MCF 10A (cell line): ENCODE measurements at regions not wholly inside any gene's neighbourhood (a gene's known extent, or its start where the extent isn't known, plus 50 kb on each side); places are given as distances from the start of the nearest gene placed in this dataset.

Experiments used
- BruUV-seq: library from RNA; stranded (reverse); fragments of 400-500 nt; replicated peaks from 2 replicates; lab custom pipeline; 2021; lab: Mats Ljungman, UMichigan
- CTCF ChIA-PET: fragments of 300-600 bp; sonication (Branson Sonifier 250); formaldehyde crosslinking; extraction: SDS; loops from one replicate; lab custom pipeline; 2021; ENCODE audit warnings: antibody characterized with exemption, inconsistent platforms; lab: Yijun Ruan, JAX
- POLR2A ChIA-PET: fragments of 300-600, 350-650 bp; sonication (Branson Sonifier 250); formaldehyde crosslinking; extraction: SDS; loops from one replicate; lab custom pipeline; 2020; ENCODE audit warnings: antibody characterized with exemption, inconsistent platforms; lab: Yijun Ruan, JAX
- DNase-seq: peaks from one replicate; pipeline ENCODE4 v3.0.0-alpha.2; 2018; ENCODE audit not compliant: unreplicated experiment
- H3K27ac Mint-ChIP-seq: one replicate; pipeline ENCODE4 v1.8.0; 2022; ENCODE audit warnings: mild to moderate bottlenecking, low read depth, mixed read lengths; ENCODE audit not compliant: unreplicated experiment
- H3K27me3 Mint-ChIP-seq: one replicate; pipeline ENCODE4 v1.8.0; 2022; ENCODE audit warnings: mixed read lengths; ENCODE audit not compliant: insufficient read depth, unreplicated experiment
- H3K36me3 Mint-ChIP-seq: one replicate; pipeline ENCODE4 v1.8.0; 2022; ENCODE audit warnings: mild to moderate bottlenecking, moderate library complexity, mixed read lengths; ENCODE audit not compliant: insufficient read depth, unreplicated experiment
- H3K4me1 Mint-ChIP-seq: one replicate; pipeline ENCODE4 v1.8.0; 2022; ENCODE audit warnings: mixed read lengths; ENCODE audit not compliant: insufficient read depth, unreplicated experiment
- H3K4me3 Mint-ChIP-seq: one replicate; pipeline ENCODE4 v1.8.0; 2022; ENCODE audit warnings: mild to moderate bottlenecking, moderate library complexity, mixed read lengths; ENCODE audit not compliant: unreplicated experiment
- H3K9me3 Mint-ChIP-seq: one replicate; pipeline ENCODE4 v1.8.0; 2022; ENCODE audit warnings: mixed read lengths; ENCODE audit not compliant: unreplicated experiment
- CTCF ChIP-seq: fragments of 200-600 bp; IDR thresholded peaks from one replicate; pipeline ENCODE4 v1.8.0; 2022; ENCODE audit warnings: antibody characterized with exemption, mild to moderate bottlenecking; ENCODE audit not compliant: unreplicated experiment
- intact Hi-C: fragments of 100-400 bp; cut with micrococcal nuclease; formaldehyde crosslinking; loops from 2 replicates; pipeline ENCODE4 v1.14.1; 2022

DNA sequence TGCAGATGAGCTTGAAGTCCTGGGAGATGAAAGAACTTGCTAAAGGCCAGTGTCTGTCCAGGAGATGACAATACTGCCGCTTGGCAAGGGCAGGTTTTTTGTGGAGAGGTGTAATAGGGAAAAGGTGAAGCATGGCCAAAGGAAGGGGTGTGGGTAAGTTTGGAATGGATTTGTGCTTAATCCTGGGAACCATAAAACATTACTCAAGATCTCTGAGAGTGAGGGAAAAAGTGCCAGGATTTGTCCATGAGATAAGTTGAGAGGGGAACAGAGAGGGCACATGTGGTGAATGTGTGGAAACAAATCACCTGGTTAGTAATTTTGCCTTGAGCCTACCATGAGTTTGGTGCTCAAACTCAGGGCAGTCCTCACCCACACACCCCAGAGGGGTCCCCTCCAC lies 108.8 kb upstream of the CD180 start:
- intact Hi-C loops = no loop called here
- ChIA-PET POLR2A (interaction anchor here (0.6 to 6.8 kb wide), 5 partner anchors 38 to 575 kb away, joined by 3 to 70 read pairs (median 5); no protein-coding TSS in a partner anchor), CTCF (interaction anchor here (2.6 kb wide), 1 partner anchor 59 kb away, joined by 6 read pairs; no protein-coding TSS in a partner anchor)
- DNase-seq = peak; percentile 90
- Mint-ChIP-seq H3K27ac (peak overlapping the region; percentile 91), H3K4me1 (peaks cover 45% of the 10 kb centered on the region), H3K4me3 (no peak overlapping the region), H3K36me3 (no peaks in the 10 kb centered on the region), H3K27me3 (no peaks in the 10 kb centered on the region), H3K9me3 (no peaks in the 10 kb centered on the region)
- BruUV-seq = TSS peak; percentile 3
- TF ChIP-seq CTCF = no peak

DNA sequence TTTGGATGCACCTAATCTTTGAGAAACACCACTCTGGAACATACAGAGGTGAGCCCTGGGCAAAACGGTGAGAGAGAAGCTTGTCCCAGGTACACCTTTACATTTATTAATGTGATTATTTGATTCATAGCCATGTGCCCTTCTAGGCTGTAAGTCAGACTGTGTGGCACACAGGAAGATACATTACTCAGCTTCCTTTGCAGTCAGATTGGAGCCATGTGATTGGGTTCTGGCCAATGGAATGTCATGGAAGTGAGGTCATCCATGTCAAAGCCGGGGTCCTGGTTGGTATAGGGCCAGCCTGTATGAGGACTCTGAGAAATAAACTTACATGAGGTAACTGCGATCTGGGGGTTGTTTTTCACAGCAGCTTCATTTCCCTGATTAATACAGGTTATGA lies 106.8 kb upstream of the CD180 start:
- DNase-seq = peak; percentile 84
- H3K36me3 Mint-ChIP-seq = no peaks in the 10 kb centered on the region
- BruUV-seq = no TSS peak
- ChIA-PET POLR2A (interaction anchor here (0.6 to 6.8 kb wide), 12 partner anchors 9 to 912 kb away, joined by 3 to 70 read pairs (median 5); partner anchors contain the start of gene PIK3R1), CTCF (interaction anchor here (0.6 to 1.5 kb wide), 3 partner anchors 9 to 949 kb away, joined by 3 read pairs; no protein-coding TSS in a partner anchor)
- no peaks in the 10 kb centered on the region for H3K9me3 Mint-ChIP-seq
- no peak for TF ChIP-seq CTCF
- peak overlapping the region; percentile 97 for H3K27ac Mint-ChIP-seq
- H3K4me1 Mint-ChIP-seq = peaks cover 59% of the 10 kb centered on the region
- H3K27me3 Mint-ChIP-seq = no peaks in the 10 kb centered on the region
- no peak overlapping the region for H3K4me3 Mint-ChIP-seq
- intact Hi-C loops = no loop called here

- H3K36me3 Mint-ChIP-seq = peaks cover 6% of the 10 kb centered on the region
- intact Hi-C loops = loop anchor here (1.0 kb wide), 2 partner anchors 33 to 52 kb away; no protein-coding TSS in a partner anchor
- H3K27ac Mint-ChIP-seq = peak overlapping the region; percentile 97
- DNase-seq = peak; percentile 99
- ChIA-PET POLR2A (interaction anchor here (0.6 to 6.8 kb wide), 29 partner anchors 10 to 954 kb away, joined by 3 to 70 read pairs (median 5); partner anchors contain the start of gene PIK3R1), CTCF (interaction anchor here (0.6 to 1.6 kb wide), 3 partner anchors 11 to 55 kb away, joined by 3 to 4 read pairs (median 4); no protein-coding TSS in a partner anchor)
- H3K4me1 Mint-ChIP-seq = peaks cover 56% of the 10 kb centered on the region
- H3K9me3 Mint-ChIP-seq = no peaks in the 10 kb centered on the region
- no peak for TF ChIP-seq CTCF
- H3K27me3 Mint-ChIP-seq = no peaks in the 10 kb centered on the region
- no TSS peak for BruUV-seq
- H3K4me3 Mint-ChIP-seq = no peak overlapping the region
Observed at GRCh38 chr5:67301285-67301903, 104.8 kb upstream of the CD180 start.

DNA sequence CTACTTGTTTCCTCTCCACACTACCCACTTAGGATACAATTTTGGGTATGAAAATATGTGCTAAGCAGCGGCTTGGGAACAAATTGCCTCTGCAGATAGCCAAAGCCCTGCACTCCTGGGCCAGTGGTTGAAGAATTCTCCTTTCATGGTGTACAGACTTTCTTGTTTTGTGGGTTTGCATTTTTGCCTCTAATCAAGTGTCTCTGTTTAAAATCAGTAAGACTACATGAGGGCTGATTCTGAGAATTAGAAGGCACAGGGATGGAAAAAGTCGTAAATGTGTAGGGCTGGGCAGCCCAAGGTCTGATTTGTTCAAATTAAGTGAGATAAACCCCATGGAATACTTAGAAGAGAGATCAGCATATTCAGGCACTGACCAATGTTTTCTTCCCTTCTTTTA lies 103.7 kb upstream of the CD180 start:
- no peak for TF ChIP-seq CTCF
- Mint-ChIP-seq H3K36me3 (peaks cover 6% of the 10 kb centered on the region), H3K27ac (peak overlapping the region; percentile 97), H3K4me3 (no peak overlapping the region), H3K4me1 (peaks cover 49% of the 10 kb centered on the region), H3K9me3 (peaks cover 2% of the 10 kb centered on the region), H3K27me3 (no peaks in the 10 kb centered on the region)
- no peak for DNase-seq
- CTCF ChIA-PET = interaction anchor here (0.7 to 1.6 kb wide), 3 partner anchors 10 to 1641 kb away, joined by 3 to 4 read pairs (median 3); no protein-coding TSS in a partner anchor
- POLR2A ChIA-PET = interaction anchor here (1.1 to 6.8 kb wide), 9 partner anchors 17 to 925 kb away, joined by 3 to 70 read pairs (median 9); no protein-coding TSS in a partner anchor
- BruUV-seq = no TSS peak
- intact Hi-C loops = no loop called here
